Upper lobe of left lung (tissue), 4 donors: ENCODE measurements at regions not wholly inside any gene's neighbourhood (a gene's known extent, or its start where the extent isn't known, plus 50 kb on each side); places are given as distances from the start of the nearest gene placed in this dataset.

Experiments used
- EP300 ChIP-seq, 4 donors: sonication (generic); formaldehyde crosslinking; IDR thresholded peaks; one replicate each; pipeline ENCODE4 v1.5.1; 2017; ENCODE audit warnings: antibody characterized with exemption in 4 of 4, control low read depth in 2 of 4
- POLR2A ChIP-seq, 4 donors: fragments of 450-650 bp; IDR thresholded peaks; one replicate each; pipeline ENCODE4 v1.5.1; 2016 to 2017; ENCODE audit warnings: antibody characterized with exemption in 4 of 4, mild to moderate bottlenecking in 2 of 4
- POLR2AphosphoS5 ChIP-seq, 2 donors: sonication (generic); formaldehyde crosslinking; IDR thresholded peaks; one replicate each; pipeline ENCODE4 v1.5.1; 2017; ENCODE audit warnings: antibody characterized with exemption in 2 of 2
- TF ChIP-seq, protein P1 (sequence below), 6 experiments: fragments of 450-650 bp in 4 of 6; fragments of 200-600 bp in 2 of 6; sonication (generic) in 2 of 6; IDR thresholded peaks; one replicate each; pipeline ENCODE4 v1.5.1; 2016 to 2019; ENCODE audit warnings: antibody characterized with exemption in 6 of 6

DNA sequence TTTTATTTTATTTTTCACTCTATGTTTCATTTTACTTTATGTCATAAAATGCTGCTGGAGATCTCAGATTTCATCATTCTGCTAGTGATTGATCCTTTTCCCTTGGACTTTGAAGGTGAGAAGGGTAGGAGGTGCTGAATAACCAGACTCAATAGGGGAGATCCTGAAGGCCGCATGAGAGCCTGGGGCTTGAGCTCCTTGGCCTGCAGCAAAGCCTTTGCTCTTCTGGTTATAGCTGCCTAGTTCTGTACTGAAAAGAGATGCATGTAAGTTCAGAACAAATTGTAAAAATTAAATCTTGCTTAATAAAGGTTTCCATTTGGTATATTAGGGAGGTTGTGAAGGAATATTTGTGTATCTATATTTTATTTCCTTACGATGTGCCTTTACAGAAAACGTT, 430.2 kb downstream of the QKI start:
- TF ChIP-seq POLR2A (IDR thresholded peaks at IDR 0.05) (no peak), EP300 (IDR thresholded peaks at IDR 0.05) (no peak), POLR2AphosphoS5 (IDR thresholded peaks at IDR 0.05) (no peak)
- TF ChIP-seq, protein P1, sequence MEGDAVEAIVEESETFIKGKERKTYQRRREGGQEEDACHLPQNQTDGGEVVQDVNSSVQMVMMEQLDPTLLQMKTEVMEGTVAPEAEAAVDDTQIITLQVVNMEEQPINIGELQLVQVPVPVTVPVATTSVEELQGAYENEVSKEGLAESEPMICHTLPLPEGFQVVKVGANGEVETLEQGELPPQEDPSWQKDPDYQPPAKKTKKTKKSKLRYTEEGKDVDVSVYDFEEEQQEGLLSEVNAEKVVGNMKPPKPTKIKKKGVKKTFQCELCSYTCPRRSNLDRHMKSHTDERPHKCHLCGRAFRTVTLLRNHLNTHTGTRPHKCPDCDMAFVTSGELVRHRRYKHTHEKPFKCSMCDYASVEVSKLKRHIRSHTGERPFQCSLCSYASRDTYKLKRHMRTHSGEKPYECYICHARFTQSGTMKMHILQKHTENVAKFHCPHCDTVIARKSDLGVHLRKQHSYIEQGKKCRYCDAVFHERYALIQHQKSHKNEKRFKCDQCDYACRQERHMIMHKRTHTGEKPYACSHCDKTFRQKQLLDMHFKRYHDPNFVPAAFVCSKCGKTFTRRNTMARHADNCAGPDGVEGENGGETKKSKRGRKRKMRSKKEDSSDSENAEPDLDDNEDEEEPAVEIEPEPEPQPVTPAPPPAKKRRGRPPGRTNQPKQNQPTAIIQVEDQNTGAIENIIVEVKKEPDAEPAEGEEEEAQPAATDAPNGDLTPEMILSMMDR (IDR thresholded peaks at IDR 0.05), result no peak
